Embryonic facial prominence (tissue), 1 donor: ENCODE measurements at regions not wholly inside any gene's neighbourhood (a gene's known extent, or its start where the extent isn't known, plus 50 kb on each side); places are given as distances from the start of the nearest gene placed in this dataset.

Experiments used
- DNase-seq: peaks from one replicate; pipeline ENCODE4 v3.0.0-alpha.2; 2016; ENCODE audit errors: extremely low spot score

DNA sequence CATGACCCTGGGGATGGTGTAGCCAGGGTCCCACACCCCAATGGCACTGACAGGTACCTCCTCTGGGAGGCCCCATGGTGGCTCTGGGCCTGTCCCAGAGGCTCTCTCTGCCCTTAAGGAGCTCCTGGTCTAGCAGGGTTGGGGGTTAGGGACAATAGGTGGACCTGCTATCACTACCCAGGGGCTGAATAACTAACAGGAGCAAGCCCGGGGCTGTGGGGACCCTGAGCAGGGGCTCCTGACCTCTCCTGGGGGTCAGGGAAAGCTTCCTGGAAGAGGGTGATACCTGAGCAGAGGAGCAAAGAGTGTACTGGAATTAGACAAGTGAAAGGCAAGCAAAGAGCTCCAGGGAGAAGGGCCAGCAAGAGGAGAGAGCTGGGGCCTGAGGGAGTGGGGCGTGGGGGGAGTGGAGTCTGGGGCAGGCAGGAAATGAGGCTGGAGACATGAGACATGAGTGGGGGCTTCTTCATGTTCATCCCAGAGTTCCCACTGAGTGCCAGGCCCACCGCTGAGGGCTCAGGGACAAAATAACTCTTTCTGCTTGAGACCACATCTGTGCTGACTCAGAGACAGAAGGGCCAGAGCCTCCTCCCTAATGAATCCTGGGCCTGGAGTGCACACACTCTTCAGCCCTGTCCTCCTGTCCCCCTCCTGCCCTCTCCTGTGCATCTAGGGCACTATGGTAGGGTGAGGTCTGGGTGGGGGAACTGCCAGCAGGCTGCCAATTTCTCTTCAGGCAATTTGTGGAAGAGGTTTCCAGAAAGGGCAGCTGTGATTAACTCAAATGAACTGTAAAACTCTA is 517.6 kb downstream of the PTPRU start:
- no peak for DNase-seq

DNA sequence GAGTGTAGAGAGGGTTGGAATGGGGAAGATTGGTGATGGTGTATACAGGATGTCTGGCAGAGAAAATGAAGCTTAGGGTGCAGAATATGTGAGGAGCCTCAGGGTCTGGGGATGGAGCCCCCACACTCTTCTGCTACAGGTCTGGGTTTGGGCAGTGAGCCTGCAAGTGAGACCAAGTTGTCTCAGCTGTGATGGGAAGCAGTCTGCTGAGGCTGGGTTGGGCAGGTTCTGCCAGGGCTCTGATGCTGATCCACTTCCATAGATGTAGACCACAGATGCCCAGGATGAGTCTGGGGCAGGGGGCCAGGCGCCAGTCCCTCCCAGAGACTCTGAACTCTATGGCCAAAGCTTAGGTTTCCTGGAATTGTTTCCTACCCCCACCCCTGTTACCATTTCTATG is 516.9 kb downstream of the PTPRU start:
- no peak for DNase-seq

- DNase-seq: no peak
These were observed 515.8 kb downstream of the PTPRU start for GRCh38 chr1:29752141-29752540.

- no peak for DNase-seq
These were observed 513.0 kb downstream of the PTPRU start for GRCh38 chr1:29749024-29749945.

DNA sequence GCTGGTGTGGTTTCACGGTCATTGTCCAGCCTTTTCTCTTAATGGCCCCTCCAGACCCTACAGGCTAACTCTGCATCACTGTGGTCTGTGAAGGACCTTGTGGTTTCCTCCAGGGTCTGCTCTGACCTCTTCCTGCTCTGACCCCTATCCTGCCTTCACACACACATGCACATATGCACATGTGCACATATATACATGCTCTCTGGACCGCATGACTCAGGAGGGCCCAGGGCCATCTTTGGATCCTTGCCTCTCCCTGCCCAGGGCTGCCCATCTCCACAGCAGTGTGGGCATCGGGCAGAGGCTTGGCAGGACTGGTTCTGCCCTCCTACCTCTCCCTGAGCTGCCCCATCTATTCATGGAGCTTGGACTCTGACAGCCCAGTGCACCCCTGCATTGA is 510.9 kb downstream of the PTPRU start:
- no peak for DNase-seq

GRCh38 chr1:29746076-29746665 is 509.8 kb downstream of the PTPRU start:
- DNase-seq: no peak

- no peak for DNase-seq
These were observed 508.6 kb downstream of the PTPRU start for GRCh38 chr1:29744684-29745490.

DNA sequence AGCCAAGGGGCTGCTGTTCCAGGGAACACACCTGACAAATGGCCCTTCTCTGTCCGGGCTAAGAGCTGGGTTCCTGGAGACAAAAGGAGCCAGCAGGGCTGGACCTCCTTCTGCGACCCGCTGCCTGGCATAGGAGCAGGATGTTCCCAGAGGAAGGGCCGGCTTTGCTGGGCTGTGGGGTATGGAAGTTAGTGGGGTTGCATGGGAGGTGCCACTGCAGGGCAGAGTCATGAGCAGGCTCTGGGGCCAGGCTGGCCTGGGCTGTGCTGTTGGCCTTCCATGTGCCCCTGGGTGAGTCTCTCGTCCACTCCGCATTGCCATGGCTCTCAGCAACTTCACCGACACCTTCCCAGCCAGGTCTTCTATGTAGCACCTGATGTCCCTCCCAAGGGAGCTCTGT is 507.6 kb downstream of the PTPRU start:
- no peak for DNase-seq

DNA sequence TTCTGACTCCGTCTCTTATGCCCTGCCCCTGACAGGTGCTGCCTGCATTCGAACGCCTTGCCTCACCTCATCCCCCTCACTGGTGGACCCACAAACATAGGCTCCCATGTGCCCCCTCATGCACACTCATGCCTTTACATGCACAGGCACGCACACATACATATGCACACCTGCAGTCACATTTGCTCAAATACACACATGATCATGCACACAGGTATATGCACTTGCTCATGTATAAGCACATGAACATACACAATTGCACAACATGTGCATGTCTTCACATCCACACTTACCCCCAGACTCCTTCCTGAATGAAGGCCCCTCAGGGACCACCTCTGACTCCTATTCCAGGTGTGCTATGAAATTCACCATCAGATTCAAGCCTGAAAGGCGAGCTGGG is 506.9 kb downstream of the PTPRU start:
- no peak for DNase-seq

GRCh38 chr1:29739176-29739575 is 502.9 kb downstream of the PTPRU start:
- no peak for DNase-seq

DNA sequence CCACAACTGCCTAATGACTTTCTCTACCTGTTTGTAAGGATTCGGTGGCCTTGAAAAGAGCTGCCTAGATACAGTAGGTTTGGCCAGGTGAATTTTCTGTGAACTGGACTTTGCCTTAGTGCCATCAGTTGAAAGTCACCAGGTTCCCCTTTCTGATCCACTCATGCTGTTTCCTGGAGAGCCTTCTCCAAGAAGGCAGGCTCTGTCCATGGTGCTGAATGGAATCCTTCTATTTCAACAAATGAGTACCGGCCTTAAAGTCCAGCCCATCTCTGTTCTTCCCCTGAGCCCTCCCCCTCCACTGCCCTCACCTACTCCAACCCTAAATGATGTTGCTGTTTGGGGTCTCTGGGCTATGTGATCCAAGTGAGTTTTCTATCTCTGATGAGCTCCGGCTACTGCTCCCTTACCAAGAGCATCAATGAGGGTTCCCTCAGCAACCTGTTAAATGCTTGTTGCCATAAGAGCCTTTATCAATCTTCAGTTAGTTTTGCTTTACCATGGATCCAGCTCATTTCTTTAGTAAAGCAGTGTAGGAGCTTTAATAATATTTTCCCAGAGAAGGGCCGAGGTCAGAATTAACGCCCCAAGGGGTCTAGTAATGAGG is 500.4 kb downstream of the PTPRU start:
- DNase-seq: peak; percentile 10

DNA sequence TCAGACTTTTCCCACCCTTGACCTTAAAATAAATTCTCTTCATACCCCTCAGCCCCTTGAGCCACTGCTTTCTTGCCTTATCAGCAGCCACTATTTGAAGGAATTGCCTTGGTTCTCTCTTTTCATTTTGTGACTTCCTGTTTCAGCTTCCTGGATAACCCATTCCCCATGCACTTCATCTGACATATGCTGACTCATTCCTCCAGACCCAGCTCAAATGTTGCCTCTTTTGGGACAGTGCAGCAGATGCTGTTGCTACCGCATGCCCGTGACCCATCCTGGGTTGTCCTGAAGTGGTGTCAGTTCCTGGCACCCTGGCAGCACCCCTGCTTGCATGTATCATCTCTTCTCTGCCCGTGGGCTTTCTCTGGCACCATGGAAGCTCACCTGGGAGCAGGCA is 496.1 kb downstream of the PTPRU start:
- no peak for DNase-seq

- DNase-seq: no peak
These were observed 494.3 kb downstream of the PTPRU start for GRCh38 chr1:29730623-29731022.

GRCh38 chr1:29729281-29729680 is 493.0 kb downstream of the PTPRU start:
- DNase-seq: no peak

DNA sequence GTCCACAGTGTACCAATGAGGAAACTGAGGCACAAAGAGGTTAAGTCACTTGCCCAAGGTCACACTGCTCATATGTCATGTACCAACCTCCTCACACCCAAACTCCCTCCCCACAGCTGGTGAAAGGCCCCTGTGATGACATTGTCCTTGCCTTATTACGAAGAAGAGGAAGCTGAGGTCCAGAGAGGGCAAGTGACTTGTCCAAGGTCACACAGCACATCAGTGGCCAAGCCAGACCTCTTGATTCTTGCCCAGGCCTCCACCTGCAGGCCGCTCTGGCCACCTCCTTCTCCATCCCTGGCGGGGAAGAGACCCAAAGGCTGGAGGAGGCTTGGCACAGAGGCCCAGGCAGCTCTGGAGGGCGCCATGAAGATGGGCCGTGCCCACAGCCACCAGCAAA is 492.4 kb downstream of the PTPRU start:
- no peak for DNase-seq

DNA sequence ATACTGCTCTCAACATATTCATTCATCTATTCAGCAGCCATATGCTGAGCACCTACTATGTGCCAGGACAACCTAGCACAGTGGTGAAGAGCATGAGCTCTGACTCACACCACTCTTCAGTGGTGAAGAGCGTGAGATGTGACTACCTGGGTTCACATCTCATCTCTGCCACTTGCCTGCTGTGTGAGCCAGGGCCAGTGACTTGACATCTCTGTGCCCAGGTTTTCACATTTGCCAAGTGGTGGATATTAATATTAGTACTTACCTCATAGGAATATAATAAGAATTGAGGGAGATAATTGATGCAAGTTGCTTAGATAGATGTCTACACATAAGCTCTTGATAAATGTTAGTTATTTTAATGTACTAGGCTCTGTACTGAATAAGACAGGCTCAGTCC is 488.9 kb downstream of the PTPRU start:
- DNase-seq: no peak

DNA sequence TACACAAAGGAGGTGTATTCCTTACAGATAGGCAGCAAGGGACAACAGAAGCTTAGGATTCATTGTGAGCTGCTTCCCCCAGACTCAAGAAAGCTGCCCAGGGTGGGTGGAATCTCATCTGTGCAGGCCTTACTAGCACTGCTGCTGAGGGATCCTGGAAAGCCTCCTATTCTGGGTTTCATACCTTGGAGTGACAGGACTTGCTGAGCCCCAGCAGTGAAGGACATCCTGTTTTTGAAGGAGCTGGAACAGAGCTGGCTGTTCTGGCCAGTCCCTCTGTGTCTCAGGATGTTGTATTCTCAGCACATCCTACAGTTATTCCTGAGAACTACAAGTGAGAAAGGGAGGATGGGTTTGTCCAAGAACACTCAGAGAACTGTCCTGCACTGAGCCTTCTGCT is 486.3 kb downstream of the PTPRU start:
- no peak for DNase-seq

- no peak for DNase-seq
These were observed 482.9 kb downstream of the PTPRU start for GRCh38 chr1:29719253-29719652.

DNA sequence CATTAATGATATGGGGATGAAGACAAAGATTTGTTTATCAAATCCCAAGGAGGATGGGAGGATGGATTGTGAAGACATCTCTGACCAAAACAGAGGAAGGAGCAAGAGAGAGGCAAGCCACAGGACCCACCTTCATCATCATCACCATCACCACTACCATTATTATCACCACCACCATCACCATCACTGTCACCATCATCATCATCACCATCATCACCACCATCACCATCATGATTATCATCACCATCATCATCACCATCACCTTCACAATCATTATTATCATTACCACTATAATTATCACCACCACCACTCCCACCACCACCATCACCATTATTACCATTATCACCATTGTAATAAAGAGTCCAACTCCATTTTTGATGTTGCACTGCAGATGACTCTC is 482.5 kb downstream of the PTPRU start:
- DNase-seq: no peak

DNA sequence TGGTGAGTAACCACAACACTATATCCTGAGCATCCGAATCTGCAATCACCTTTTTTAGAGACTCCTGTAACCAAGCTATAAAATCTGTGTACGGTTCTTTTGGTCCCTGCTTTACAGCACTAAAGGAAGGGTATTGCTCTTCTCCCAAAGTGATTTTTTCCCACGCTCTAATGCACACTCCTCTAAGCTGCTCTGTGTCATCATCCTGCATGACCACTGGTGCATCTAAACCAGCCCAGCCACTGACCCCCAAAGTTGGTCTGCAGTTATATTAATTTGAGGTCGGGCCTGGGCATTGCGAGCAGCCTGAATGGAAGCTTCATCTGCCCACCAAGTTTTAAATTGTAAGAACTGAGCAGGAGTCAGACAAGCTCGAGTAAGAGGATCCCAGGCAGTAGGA is 480.0 kb downstream of the PTPRU start:
- DNase-seq: no peak

DNA sequence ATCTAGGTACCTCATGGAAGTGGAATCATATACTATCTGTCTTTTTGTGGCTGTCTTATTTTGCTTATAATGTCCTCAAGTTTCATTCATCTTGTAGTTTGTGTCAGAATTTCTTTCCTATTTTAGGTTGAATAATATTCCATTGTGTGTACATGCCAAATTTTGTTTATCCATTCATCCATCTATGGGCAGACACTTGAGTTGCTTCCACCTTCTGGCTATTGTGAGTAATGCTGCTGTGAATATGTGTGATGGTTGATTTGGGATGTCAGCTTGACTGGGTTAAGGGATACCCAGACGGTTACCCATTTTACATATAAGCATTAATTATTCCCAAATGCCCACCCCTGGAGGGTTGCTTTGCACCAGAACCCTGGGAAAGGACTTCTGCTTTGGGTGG is 477.5 kb downstream of the PTPRU start:
- no peak for DNase-seq
